ENCODE measurements at regions not wholly inside any gene's neighbourhood (a gene's known extent, or its start where the extent isn't known, plus 50 kb on each side); places are given as distances from the start of the nearest gene placed in this dataset.

GRCh38 chr2:8003462-8004075 lies 678.3 kb upstream of the ID2 start:
- H3K27ac ChIP-seq: peak overlapping the region; percentile 46 to 95 (median 78)
- no peaks in the 10 kb centered on the region for H3K27me3 ChIP-seq
- TF ChIP-seq, protein P1, sequence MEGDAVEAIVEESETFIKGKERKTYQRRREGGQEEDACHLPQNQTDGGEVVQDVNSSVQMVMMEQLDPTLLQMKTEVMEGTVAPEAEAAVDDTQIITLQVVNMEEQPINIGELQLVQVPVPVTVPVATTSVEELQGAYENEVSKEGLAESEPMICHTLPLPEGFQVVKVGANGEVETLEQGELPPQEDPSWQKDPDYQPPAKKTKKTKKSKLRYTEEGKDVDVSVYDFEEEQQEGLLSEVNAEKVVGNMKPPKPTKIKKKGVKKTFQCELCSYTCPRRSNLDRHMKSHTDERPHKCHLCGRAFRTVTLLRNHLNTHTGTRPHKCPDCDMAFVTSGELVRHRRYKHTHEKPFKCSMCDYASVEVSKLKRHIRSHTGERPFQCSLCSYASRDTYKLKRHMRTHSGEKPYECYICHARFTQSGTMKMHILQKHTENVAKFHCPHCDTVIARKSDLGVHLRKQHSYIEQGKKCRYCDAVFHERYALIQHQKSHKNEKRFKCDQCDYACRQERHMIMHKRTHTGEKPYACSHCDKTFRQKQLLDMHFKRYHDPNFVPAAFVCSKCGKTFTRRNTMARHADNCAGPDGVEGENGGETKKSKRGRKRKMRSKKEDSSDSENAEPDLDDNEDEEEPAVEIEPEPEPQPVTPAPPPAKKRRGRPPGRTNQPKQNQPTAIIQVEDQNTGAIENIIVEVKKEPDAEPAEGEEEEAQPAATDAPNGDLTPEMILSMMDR (IDR thresholded peaks at IDR 0.05): no peak
- TF ChIP-seq POLR2A (IDR thresholded peaks at IDR 0.05): peak in 1 of 2 donors; percentile 17
- no peaks in the 10 kb centered on the region for H3K36me3 ChIP-seq
- ATAC-seq: peak; percentile 96 to 98 (median 96)
- intact Hi-C loops (cut with DNase I): loop anchor here in 7 of 10 donors (1.0 to 10.0 kb wide), 4 partner anchors 9 to 681 kb away; partner anchors contain the start of gene ID2 (in 6 of the 7)
- H3K4me3 ChIP-seq: peak overlapping the region in 4 of 12 donors; percentile 6 to 16 (median 8)
- H3K9me3 ChIP-seq: no peaks in the 10 kb centered on the region
- H3K4me1 ChIP-seq: peaks cover 0 to 28% (median 15%) of the 10 kb centered on the region in 12 donors
- WGBS, 4 donors: 36 to 42% (median 38%) methylated on average over 13 of the region's 13 CpGs
- DNase-seq: peak; percentile 72 to 83 (median 77)

- TF ChIP-seq, protein P1 (IDR thresholded peaks at IDR 0.05): no peak
- TF ChIP-seq POLR2A (IDR thresholded peaks at IDR 0.05): no peak
- Histone ChIP-seq H3K27me3 (no peaks in the 10 kb centered on the region), H3K27ac (peak overlapping the region; percentile 46 to 95 (median 78)), H3K9me3 (no peaks in the 10 kb centered on the region), H3K36me3 (no peaks in the 10 kb centered on the region), H3K4me3 (peak overlapping the region in 3 of 12 donors; percentile 6 to 8 (median 7)), H3K4me1 (peaks cover 0 to 28% (median 15%) of the 10 kb centered on the region in 12 donors)
- WGBS, 4 donors: 14 to 25% (median 20%) methylated on average over 4 of the region's 4 CpGs
- DNase-seq: peak in 2 of 5 donors; percentile 24 to 46
- ATAC-seq: peak; percentile 52 to 91 (median 74)
- intact Hi-C loops (cut with DNase I): loop anchor here in 7 of 10 donors (5.0 to 10.0 kb wide), 3 partner anchors 673 to 681 kb away; partner anchors contain the start of gene ID2 (in 6 of the 7)
Measured at GRCh38 chr2:8004250-8004681, 677.6 kb upstream of the ID2 start.

DNA sequence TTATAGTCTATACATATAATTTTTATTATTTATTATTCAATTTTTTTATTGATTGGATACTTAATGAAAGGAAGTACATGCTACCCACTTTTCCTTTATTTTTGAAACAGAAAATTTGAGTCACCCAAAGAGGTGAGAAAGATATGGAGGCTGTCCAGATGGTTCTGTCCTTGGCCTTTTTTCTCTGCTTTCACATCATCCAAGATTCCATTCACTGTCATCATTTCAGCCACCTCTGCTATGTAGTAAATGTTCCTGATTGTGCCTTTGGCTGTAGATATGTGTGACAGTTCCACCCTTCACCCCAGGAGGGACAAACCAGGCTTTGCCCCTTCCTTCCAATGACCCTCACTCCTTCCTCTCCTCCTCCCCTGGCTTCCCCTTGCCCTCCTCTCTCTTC lies 675.7 kb upstream of the ID2 start:
- intact Hi-C loops (cut with DNase I): loop anchor here in 4 of 10 donors (10.0 kb wide), 1 partner anchor 679 kb away; the partner anchor contains the start of gene ID2 (in 4 of the 4)
- H3K9me3 ChIP-seq: no peaks in the 10 kb centered on the region
- H3K4me3 ChIP-seq: no peak overlapping the region
- H3K27ac ChIP-seq: no peak overlapping the region
- H3K36me3 ChIP-seq: no peaks in the 10 kb centered on the region
- ATAC-seq (no peak), DNase-seq (no peak)
- no peaks in the 10 kb centered on the region for H3K27me3 ChIP-seq
- TF ChIP-seq, protein P1 (IDR thresholded peaks at IDR 0.05): no peak
- no peak for TF ChIP-seq POLR2A (IDR thresholded peaks at IDR 0.05)
- H3K4me1 ChIP-seq: peaks cover 0 to 28% (median 15%) of the 10 kb centered on the region in 12 donors

GRCh38 chr2:8006626-8007025 lies 675.2 kb upstream of the ID2 start:
- H3K9me3 ChIP-seq: no peaks in the 10 kb centered on the region
- no peak overlapping the region for H3K27ac ChIP-seq
- H3K4me1 ChIP-seq: peaks cover 0 to 28% (median 15%) of the 10 kb centered on the region in 12 donors
- DNase-seq (no peak), ATAC-seq (no peak)
- TF ChIP-seq, protein P1 (IDR thresholded peaks at IDR 0.05): no peak
- TF ChIP-seq POLR2A (IDR thresholded peaks at IDR 0.05): no peak
- no peaks in the 10 kb centered on the region for H3K36me3 ChIP-seq
- WGBS, 4 donors: 87 to 94% (median 88%) methylated on average over 3 of the region's 3 CpGs
- H3K4me3 ChIP-seq: no peak overlapping the region
- intact Hi-C loops (cut with DNase I): loop anchor here in 4 of 10 donors (10.0 kb wide), 1 partner anchor 678 kb away; the partner anchor contains the start of gene ID2 (in 4 of the 4)
- no peaks in the 10 kb centered on the region for H3K27me3 ChIP-seq

All from heart left ventricle (tissue), 16 donors.